ENCODE measurements at regions not wholly inside any gene's neighbourhood (a gene's known extent, or its start where the extent isn't known, plus 50 kb on each side); places are given as distances from the start of the nearest gene placed in this dataset.

DNA sequence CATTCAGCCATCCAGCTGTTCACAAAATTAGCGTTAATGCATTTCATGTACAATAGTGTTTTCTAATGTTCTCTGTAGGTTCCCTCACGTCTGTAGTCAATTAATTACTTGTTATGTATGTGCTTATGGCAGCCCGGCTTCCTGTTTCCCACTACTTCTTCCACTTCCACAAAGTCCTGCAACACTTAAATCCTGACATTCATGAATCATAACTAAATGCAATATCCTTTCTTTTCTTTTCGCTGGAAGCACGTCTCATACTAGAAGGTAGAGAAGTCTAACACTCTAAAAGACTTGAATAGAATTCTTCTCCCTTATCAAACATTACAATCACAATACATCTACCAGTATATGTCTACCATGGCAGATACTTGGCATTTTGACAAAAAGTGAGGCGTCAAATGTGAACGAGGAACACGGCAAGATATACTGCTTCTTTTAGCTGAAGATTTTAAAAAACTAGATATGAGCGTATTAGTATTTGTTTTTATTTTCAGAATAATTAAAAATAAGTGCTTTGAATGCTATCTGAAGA lies 239.0 kb upstream of the DIAPH2 start:
- CTCF ChIA-PET = no interaction called here
- no peaks in the 10 kb centered on the region for H3K27me3 ChIP-seq (ENCODE audit: control insufficient read depth, insufficient read depth, low read length)
- no peaks in the 10 kb centered on the region for H3K36me3 ChIP-seq (ENCODE audit: control insufficient read depth, insufficient read depth, low read length)
- TF ChIP-seq, protein P1, sequence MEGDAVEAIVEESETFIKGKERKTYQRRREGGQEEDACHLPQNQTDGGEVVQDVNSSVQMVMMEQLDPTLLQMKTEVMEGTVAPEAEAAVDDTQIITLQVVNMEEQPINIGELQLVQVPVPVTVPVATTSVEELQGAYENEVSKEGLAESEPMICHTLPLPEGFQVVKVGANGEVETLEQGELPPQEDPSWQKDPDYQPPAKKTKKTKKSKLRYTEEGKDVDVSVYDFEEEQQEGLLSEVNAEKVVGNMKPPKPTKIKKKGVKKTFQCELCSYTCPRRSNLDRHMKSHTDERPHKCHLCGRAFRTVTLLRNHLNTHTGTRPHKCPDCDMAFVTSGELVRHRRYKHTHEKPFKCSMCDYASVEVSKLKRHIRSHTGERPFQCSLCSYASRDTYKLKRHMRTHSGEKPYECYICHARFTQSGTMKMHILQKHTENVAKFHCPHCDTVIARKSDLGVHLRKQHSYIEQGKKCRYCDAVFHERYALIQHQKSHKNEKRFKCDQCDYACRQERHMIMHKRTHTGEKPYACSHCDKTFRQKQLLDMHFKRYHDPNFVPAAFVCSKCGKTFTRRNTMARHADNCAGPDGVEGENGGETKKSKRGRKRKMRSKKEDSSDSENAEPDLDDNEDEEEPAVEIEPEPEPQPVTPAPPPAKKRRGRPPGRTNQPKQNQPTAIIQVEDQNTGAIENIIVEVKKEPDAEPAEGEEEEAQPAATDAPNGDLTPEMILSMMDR (IDR thresholded peaks at IDR 0.05; ENCODE audit: insufficient read depth, low read depth, low read length) = no peak
- POLR2A ChIA-PET = no interaction called here
- DNase-seq (ENCODE audit: low read depth) = no peak
- H3K4me3 ChIP-seq (ENCODE audit: low read depth, low read length) = no peak overlapping the region

DNA sequence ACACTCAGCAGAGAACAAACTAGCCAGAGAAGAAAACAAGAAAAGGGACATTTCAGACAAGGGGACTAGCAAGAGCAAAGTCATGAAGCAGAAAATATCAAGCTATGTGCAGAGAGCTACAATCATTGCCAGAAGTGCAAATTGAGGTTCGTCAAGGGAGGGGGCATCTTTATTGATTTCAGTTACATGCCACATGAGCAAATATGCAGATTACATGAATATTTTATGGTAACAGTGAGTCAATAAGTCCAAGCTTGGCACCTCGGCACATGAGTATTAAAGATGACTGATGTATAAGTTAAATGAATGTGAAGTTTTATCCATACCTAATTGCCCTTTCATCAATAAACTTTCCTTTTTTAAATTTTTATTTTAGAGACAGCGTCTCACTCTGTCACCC lies 238.1 kb upstream of the DIAPH2 start:
- POLR2A ChIA-PET = no interaction called here
- Histone ChIP-seq H3K4me3 (ENCODE audit: low read depth, low read length) (no peak overlapping the region), H3K27me3 (ENCODE audit: control insufficient read depth, insufficient read depth, low read length) (no peaks in the 10 kb centered on the region), H3K36me3 (ENCODE audit: control insufficient read depth, insufficient read depth, low read length) (no peaks in the 10 kb centered on the region)
- CTCF ChIA-PET = no interaction called here
- TF ChIP-seq, protein P1 (IDR thresholded peaks at IDR 0.05; ENCODE audit: insufficient read depth, low read depth, low read length) = no peak
- DNase-seq (ENCODE audit: low read depth) = no peak

DNA sequence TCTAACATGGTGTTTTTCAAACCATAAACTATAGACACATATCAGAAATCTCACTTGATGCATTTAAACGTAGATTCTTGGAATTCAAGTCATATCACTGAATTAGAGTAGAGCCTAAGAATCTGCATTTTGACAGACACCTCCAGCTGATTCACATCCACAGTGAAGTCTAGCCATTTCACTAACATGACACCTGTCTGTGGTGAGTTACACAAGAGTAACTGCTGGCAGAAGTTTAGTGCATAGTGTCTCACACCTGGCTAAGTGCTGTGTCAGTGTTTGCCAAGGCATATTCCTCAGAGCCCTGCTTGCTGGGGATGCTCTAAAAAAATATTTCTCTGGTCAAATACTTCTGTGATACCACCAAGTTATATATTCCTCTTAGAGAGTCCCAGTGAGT lies 237.5 kb upstream of the DIAPH2 start:
- Histone ChIP-seq H3K4me3 (ENCODE audit: low read depth, low read length) (no peak overlapping the region), H3K27me3 (ENCODE audit: control insufficient read depth, insufficient read depth, low read length) (no peaks in the 10 kb centered on the region), H3K36me3 (ENCODE audit: control insufficient read depth, insufficient read depth, low read length) (no peaks in the 10 kb centered on the region)
- TF ChIP-seq, protein P1 (IDR thresholded peaks at IDR 0.05; ENCODE audit: insufficient read depth, low read depth, low read length) = no peak
- ChIA-PET POLR2A (no interaction called here), CTCF (no interaction called here)
- no peak for DNase-seq (ENCODE audit: low read depth)

DNA sequence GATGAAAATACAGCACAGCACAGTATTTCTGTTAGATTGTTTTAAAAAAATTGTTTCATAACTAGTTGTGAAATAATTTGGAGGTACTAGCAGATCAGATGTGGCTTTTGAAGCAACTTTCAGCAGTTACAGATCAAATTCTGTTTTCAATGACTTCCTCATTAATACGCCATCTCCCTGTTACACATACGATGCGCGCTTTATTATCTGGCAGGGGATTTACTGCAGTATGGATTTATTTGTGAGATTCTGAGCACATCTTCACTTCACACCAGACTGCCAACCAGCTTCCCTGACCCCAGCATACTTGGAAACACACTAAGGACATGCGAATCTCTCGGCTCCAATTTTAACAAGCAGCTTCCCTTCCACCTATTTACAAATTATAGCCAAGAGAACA lies 235.5 kb upstream of the DIAPH2 start:
- ChIA-PET CTCF (no interaction called here), POLR2A (no interaction called here)
- H3K36me3 ChIP-seq (ENCODE audit: control insufficient read depth, insufficient read depth, low read length) = no peaks in the 10 kb centered on the region

DNA sequence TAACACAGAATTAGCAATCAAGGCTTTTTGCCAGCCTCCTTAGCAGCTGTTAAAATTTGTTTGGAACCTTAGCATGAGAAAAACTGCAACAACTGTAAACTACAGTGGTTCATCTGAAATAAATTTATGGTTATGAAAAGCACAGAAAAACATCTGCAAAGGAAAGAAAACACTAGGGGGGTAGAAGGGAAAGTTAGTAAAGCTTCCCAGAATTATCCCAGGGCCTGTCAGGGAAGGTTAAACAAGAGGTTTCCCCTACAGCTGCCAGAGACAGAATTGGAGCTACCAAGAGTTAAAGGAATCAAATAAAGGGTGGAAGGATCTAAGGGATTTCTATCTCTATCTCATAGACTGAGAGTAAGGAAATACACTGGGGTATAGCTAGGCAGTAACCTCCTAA lies 234.7 kb upstream of the DIAPH2 start:
- Histone ChIP-seq H3K27me3 (ENCODE audit: control insufficient read depth, insufficient read depth, low read length) (no peaks in the 10 kb centered on the region), H3K36me3 (ENCODE audit: control insufficient read depth, insufficient read depth, low read length) (no peaks in the 10 kb centered on the region), H3K4me3 (ENCODE audit: low read depth, low read length) (no peak overlapping the region)
- ChIA-PET CTCF (no interaction called here), POLR2A (no interaction called here)
- DNase-seq (ENCODE audit: low read depth) = no peak
- TF ChIP-seq, protein P1 (IDR thresholded peaks at IDR 0.05; ENCODE audit: insufficient read depth, low read depth, low read length) = no peak

More for the DNA sequence above, 235.5 kb upstream of the DIAPH2 start:
- TF ChIP-seq, protein P1 (IDR thresholded peaks at IDR 0.05; ENCODE audit: insufficient read depth, low read depth, low read length) = no peak
- DNase-seq (ENCODE audit: low read depth) = no peak
- no peak overlapping the region for H3K4me3 ChIP-seq (ENCODE audit: low read depth, low read length)
- no peaks in the 10 kb centered on the region for H3K27me3 ChIP-seq (ENCODE audit: control insufficient read depth, insufficient read depth, low read length)
